GM18858 (cell line): ENCODE measurements at regions not wholly inside any gene's neighbourhood (a gene's known extent, or its start where the extent isn't known, plus 50 kb on each side); places are given as distances from the start of the nearest gene placed in this dataset.

ENCODE experiments used
- ATAC-seq: cut with Tn5 transposase; IDR thresholded peaks from one replicate; pipeline ENCODE4 v1.9.1; 2021; ENCODE audit not compliant: unreplicated experiment

DNA sequence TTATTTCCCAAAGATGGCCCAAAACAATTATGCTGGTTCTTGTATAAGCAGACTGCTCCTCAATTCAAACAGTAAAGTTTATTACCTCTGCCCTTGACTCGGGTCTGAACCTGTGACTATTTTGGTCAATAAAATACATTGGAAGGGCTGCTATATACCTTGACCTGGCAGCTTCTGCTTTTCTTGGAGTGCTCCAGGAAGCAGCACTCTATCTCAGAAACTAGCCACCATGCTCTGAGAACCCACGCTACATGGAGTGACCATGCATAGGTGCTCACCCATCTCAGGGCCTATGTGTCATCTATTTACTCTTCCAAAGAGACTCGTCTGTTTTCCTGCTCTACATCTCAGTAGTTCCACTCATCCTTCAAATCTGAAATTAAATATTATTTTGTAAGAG, 299.9 kb downstream of the AHR start:
- ATAC-seq, result no peak

DNA sequence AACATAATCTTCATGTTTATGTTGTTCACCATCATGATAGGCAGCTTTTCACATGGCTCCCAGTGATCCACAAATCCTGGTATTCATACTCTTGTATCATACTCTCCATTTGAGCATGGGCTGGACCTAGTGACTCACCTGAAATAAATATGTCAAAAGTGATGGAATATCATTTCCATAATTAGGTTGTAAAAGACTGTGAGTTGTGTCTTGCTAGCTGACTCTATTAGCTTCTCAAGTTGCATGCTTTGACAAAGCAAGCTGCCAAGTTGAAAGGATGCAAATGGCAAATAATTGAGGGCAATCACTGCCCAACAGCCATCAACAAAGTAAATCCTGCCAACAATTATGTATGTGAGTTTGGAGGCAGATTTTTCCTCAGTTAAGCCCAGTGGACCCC, 300.4 kb downstream of the AHR start:
- no peak for ATAC-seq

DNA sequence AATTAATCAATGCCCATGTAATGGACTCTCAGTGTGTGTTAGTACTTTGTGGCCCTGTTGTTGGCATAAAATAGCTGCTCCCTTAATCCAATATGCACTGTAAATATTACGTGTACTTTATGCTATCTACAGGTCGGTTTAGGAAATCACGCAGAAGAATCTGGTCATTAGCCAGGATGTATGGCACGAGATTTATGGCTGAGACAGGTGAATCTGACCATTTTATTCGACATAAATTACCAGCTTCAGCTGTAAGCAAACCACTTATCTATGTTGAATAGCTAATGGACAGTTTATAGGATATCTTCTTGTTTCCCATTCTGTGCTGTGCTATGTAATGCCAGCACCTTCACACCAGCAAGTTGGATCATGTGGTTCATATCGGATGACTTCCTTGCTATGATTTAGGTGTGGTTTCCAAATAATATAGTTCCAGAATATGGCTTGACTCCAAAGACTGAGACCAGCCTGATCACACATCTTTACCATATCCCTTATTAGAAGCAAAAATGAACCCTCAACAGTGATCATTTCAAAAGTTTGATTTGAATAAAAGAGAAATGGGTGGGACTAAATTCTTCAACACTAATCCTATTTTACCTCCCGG, 301.4 kb downstream of the AHR start:
- no peak for ATAC-seq

DNA sequence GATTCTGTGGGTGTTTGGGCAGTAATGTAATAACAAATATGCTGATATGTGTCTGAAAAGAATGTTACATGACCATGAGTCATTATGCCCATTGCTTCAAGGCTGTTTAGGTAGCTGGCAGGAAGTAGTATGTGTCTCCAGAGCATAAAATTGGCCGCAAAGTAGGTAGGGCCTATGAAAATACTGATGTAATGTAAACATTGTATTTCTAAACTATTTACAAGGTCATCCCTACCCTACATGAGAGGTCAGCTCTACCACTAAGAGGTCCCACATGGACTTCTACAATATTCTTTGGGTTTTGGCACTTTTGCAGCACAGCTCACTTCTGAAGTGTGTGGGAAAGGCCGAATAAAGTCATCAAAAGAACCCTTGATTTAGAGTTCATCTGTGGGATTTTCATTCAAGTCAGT, 301.9 kb downstream of the AHR start:
- ATAC-seq, result no peak

DNA sequence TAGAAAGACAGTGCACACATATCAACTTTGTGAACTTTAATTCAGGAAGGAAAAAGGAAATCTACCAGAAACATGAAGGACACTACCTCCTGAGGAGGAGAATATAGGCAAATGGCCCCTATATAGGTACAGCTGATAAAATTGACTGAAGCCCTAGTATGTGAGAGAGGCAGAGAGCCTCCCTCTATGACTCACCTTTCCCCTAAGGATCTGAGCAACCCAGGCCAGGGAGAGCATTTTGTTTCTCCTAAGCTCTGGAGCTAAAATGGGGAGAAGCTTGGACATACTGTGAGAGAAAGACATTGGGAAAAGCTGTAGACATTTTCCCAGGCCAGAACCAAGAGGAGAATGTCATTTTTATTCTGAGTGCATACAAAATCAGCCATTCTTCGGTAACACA, 303.5 kb downstream of the AHR start:
- ATAC-seq, result no peak

DNA sequence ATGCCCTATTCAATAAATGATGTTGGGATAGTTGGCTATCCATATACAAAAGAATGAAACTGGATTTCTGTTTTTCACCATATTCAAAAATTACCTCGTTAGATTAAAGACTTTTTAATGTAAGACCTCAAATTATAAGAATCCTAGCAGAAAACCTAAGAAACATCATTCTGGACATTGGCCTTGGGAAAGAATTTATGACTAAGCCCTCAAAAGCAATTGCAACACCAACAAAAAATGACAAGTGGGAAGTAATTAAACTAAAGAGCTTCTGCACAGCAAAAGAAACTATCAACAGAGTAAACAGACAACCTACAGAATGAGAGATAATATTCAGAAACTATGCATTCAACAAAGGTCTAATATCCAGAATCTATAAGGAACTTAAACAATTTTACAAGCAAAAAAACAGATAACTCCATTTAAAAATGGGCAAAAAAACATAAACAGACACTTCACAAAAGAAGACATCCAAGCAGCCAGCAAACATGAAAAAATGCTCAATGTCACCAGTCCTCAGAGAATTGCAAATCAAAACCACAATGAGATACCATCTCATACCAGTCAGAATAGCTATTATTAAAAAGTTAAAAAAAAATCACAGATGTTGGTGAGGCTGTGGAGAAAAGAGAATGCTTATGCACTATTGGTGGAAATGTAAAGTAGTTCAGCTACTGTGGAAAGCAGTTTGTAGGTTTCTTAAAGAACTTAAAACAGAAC, 309.8 kb downstream of the AHR start:
- no peak for ATAC-seq

DNA sequence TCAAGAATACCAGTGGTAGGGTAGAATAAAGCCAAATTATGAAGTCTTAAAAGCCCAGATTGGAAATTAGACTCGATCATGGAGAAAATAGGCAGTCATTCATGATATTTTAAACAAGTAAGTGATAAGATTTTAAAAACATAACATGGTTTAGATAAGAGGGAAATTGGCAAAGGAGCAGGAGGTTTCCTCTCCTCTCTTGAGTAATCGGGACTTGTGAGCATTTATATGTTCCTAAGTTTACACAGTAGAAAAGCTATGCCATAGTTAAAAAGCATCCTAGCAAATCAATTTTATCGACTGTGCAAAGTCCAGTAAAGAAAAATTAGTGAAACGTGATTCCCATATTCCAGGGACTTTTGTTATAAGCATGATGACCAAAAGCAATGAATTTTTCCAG, 313.2 kb downstream of the AHR start:
- ATAC-seq, result no peak

DNA sequence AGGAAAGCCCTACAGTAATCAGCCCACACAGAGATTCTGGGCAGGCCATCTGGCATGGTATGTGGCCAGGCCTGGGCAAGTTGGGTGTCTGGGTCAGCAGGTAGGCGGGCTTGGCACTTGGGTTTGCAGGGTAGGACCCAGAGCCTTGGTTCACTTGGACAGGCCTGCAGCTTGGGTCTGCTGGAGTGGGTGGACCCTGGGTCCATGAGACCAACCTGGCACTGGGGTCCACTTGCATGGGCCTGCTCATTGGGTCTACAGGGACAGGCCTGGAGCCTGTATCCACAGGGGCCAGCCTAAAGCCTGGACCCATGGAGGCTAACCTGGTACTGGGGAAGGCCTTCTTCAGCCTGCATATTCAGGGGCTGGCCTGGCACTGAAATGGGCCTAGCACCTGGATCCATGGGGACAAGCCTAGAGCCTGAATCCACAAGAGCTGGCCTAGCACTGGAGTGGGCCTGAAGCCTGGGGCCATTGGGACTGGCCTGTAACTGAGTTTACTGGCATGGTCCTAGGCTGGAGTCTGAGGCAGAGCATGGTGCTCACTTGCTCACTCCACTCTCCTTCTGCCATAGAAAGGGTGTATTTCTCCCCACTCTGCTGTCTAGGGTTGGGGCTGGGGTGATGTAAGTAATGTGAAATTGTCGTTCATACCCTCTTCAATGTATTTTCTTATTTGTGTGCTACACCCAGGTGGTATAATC, 315.0 kb downstream of the AHR start:
- ATAC-seq, result no peak

DNA sequence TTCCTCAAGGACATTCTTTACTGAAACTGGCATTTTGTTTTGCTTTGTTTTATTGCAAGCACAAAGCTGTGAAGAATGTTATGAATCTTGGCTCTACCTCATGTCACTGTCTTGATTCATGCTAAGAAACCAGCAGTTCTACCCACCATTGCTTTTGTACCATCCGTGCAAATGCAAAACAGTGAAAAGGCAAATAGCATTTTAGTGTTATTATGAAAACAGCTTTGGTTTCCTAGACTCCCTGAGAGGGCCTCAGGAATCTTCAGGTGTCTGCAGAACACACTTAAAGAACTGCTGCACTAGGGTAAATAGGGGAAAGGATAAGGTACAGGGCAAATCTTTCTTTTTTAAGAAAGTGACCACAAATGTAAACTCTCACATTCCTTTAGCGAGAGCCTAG, 318.9 kb downstream of the AHR start:
- no peak for ATAC-seq

DNA sequence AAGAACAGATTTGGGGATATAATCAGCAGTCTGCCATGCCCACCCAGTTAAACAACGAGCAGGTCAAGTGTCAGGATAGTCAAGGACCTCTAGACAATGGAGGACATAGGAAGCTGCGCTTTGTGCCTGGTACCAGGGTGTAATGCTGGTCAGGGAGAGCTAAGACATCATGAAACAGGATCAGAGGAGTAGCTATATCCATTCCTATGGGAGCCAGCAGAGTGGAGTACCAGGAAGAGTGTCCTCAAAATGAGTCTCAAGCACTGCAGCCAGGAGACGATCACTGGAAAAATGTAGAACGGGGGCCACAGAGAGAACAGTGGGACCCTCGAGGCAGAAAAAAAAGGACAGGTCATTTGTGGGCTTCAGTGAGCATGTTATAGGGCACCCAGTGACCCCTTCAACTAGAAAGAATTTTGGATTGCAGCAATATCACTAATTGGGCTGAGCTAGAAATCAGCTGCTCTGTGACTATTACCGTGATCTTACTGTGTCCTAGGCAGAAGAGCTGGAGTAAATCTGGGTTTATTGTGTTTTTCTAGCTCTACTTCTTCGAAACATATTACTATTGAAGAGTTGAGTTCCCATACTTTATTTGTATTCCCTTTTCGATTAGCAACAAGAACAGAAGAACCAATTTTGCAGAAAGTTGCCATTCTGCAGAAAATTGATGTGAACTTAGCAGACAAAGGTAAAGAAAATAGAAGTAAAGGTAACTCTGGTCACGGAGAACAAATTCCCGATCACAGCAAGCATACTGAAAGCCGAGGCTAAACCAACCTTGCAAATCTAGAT, 319.6 kb downstream of the AHR start:
- ATAC-seq, result no peak

DNA sequence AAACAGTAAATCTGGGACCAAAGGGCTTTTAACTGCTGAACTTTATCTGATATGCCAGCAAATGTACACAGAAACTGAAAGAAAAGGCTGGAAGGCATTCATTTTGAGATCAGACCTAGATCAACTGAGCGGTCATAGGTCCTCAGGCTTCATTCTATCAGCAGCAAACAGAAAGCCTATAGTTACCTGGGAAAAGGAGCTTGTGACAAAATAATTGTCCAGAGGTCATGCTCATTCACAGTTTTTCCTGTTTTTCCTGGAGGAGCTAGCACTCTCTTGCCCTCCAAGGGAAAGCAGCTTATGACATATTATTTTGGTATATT, 320.2 kb downstream of the AHR start:
- no peak for ATAC-seq

DNA sequence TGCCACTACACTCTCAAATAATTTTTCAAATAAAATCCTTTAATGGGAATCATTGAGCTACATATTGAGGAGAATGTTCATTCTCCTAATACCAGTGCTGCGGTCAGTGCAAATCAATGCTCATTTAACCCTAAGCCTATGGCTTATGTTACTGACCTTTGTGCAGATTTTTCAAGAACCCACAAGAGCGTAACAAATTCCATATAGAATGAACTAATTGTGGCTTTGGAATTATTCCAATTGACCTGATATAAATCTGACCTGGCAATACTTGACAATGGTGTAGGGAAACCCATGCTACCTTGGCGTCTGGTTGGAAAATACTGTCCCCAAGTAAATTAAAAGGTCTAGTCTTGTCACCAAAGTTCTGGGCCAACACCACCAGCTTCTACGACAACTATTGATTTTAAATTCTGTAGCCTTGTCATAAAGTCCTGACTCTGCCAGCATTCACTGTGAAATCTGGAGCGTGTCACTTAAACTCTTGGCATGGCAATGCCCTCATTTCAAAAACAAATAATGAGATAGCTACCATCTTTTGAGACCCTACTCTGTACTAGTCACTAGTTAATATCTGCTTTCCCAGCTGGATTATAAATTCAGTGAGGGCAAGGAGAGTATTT, 320.9 kb downstream of the AHR start:
- no peak for ATAC-seq

DNA sequence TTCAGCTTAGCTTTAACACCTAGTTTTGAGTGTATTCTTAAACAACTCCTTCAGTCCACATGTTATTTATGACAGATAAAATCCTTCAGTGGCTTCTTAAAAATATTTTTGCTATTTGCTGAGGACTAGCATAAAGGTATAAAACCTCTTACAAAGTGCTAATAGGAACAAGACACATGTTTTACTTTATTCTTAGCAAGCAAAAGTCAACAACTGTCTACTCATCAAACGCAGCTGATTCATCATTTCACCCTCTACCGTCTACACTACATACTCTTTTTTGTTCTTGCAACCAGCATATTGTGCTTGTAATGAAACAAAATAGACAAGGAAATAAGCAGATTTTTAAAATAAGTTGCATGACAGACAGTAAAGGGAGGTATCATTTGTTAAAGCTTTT, 319.7 kb downstream of the SNX13 start:
- ATAC-seq, result no peak

DNA sequence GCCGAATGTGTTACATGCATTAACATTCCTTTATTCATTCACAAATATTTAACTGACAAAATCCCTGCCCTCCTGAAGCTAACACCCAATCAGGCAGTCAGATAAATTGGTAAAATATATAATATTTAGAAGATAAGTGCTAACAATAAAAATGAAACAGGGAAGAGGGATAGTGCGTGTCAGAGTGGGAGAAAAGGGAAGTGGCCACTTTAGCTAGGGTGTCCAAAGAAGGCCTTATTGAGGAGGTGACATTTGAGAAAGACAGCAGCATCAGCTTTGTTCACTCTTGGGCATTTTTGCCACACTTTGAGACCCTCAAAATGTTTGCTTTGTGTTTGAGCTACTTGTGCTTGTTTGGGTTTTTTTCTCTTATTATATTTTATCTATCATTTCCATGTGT, 317.8 kb downstream of the SNX13 start:
- no peak for ATAC-seq

DNA sequence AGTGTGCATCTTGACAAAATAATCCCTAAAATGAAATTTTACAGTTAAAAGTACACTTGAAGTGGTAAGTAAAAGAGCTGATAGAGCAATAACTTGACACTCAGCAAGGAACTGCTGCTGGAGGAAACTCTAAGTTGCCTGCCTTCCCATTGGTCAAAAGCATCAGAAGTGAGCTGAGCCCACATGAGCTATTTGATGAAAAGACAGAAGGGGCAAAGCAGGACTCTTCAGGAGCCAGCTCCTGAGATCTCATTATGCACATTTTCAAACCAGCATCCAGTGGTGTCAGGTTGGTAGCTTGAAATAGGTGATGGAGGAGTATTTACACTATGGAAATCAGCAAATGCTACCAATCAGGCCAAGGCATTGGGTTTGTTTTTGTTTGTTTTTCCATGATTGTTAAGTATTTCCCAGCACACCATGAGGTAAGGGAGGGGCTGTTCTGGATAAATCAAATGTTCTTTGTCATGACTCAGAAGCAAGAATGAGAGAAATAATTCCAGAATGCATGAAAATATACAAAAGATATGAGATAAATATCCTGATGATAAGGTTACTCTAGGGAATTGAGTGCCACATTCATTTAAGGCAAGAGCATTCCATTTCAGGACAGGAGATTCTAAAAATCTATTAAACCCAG, 316.6 kb downstream of the SNX13 start:
- ATAC-seq, result no peak

DNA sequence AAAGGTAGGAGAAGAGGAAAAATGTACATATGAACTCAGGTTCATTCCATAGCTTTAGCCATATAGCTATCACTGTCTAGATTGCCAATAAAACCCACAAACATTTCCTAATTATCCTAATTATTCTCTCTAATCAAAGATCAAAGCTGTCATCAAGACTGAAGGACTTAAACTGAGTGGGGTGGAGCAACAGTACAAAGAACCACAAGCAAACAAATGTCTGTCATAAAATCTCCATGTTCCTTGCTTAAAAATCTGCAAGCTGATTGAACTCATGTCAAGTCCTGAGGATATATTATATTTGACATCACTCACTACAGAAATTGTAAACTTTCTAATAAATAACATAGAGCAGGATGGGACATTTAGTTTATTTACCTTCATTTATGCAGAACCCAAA, 315.9 kb downstream of the SNX13 start:
- ATAC-seq, result no peak

DNA sequence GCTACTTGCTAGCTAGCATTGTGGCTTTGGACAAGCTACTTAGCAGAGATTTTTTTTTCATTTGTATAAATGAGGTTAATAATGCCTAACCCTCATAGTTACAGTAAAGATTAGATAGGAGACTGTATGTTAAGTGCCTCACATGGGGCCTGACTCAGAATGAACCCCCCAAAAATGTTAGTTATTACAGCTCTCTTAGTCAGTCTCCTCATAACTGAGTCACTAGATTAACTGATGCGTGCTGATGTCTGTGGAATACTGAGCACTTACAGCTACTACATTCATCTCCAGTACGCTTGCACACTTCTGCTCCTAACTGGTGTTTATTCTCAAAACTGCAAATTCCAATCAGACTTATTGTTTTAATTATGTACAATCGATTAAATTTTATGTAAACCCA, 315.3 kb downstream of the SNX13 start:
- no peak for ATAC-seq

DNA sequence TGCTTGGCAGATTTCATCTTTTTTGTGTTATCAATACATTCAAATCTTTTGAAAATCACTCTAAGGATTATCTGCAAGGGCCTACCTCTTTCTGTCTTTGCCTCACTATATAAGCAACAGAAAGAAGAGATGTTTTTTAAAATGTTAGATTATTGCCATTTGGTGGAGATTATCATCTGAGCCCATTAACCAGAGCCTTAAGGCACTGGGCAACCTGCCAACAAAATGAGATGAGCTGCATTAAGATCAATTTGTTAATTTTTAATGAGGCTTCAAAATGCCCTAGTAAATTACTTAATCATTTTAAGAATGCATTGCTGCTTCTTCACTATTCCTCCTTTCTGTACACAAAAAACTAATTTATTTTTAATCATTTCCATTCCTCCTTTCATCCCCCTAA, 314.1 kb downstream of the SNX13 start:
- no peak for ATAC-seq

DNA sequence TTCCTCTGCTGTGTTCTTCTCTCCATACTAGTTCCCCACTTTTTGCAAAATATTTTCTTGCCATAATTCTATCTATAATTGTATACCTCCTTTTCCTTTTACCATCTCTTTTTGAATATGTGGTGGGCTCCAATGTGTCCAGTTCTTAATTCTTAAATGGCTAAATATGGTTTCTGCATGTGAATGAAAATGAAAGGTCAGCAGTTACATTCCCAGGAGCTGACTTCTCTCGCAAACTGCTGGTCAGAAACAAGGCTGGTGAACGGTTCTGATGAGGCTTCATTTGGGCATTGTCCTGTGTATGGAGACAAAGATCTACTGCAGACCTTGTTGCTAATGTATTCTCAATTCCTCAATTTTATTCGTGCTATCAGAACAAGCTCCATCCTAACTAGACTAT, 309.2 kb downstream of the SNX13 start:
- no peak for ATAC-seq

DNA sequence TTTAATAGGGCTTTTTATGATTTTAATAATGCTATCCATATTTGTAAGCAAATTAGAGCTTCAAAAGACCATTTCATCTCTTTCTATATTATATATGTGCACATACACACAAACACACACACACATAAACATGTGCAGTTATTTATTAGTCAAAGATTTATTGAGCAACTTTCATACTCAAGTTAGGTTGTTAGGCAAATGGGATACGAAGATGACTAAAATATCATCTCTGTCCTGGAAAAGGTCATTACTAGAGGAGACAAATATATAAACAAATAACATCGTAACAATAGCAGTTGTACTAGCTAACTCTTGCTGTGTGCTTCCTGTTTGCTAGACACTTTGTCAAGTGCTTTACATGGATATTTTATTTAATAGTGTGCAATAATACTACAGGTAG, 307.9 kb downstream of the SNX13 start:
- no peak for ATAC-seq

DNA sequence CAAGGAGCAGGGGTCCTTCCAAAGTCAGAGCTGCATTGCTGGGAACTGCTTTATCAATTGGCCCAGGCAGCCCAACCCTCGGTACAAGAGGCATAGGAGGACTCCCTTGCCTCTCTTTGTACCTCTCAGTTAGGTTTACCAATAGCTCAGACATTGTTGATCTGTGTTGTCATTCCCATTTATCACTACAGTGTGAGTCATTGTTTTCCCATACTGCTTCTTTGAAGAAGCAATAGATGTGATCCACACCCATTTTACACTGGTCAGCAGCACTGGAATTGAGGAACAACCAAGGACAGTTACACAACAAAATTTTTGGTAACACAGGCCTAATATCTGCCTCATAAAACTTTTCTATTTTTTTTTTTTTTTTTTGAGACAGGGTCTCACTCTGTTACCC, 307.2 kb downstream of the SNX13 start:
- no peak for ATAC-seq
